Breast epithelium (tissue), 3 donors: ENCODE measurements at regions not wholly inside any gene's neighbourhood (a gene's known extent, or its start where the extent isn't known, plus 50 kb on each side); places are given as distances from the start of the nearest gene placed in this dataset.

ENCODE experiments used
- CTCF ChIP-seq, 3 donors: fragments of 450-650 bp; IDR thresholded peaks; one replicate each; pipeline ENCODE4 v1.5.1; 2016 to 2017; ENCODE audit warnings: antibody characterized with exemption in 3 of 3, mild to moderate bottlenecking in 3 of 3, moderate library complexity in 3 of 3
- POLR2A ChIP-seq: fragments of 450-650 bp; IDR thresholded peaks from one replicate; pipeline ENCODE4 v1.6.1; 2016; ENCODE audit warnings: antibody characterized with exemption, mild to moderate bottlenecking, moderate library complexity

GRCh38 chr6:168915242-168915641 is 338.4 kb downstream of the THBS2 start:
- TF ChIP-seq CTCF (IDR thresholded peaks at IDR 0.05) (no peak), POLR2A (no peak)
